ENCODE measurements at regions not wholly inside any gene's neighbourhood (a gene's known extent, or its start where the extent isn't known, plus 50 kb on each side); places are given as distances from the start of the nearest gene placed in this dataset.

GRCh38 chr13:106350208-106350607, 185.3 kb downstream of the EFNB2 start:
- intact Hi-C loops (cut with DNase I): no loop called here
- no peak overlapping the region for H3K27ac ChIP-seq
- no peaks in the 10 kb centered on the region for H3K4me1 ChIP-seq (replicated peaks in 1 of 2)
- H3K36me3 ChIP-seq (replicated peaks in 1 of 2): no peaks in the 10 kb centered on the region
- TF ChIP-seq CTCF (IDR thresholded peaks at IDR 0.05): no peak
- TF ChIP-seq POLR2A (IDR thresholded peaks at IDR 0.05): no peak
- no peak for DNase-seq
- peaks cover 17% of the 10 kb centered on the region for H3K27me3 ChIP-seq
- H3K4me3 ChIP-seq: no peak overlapping the region
- WGBS, 4 donors: 59 to 65% (median 60%) methylated on average over 4 of the region's 4 CpGs
- H3K9me3 ChIP-seq (replicated peaks in 1 of 3): no peaks in the 10 kb centered on the region

GRCh38 chr13:106349080-106349931, 186.2 kb downstream of the EFNB2 start:
- Histone ChIP-seq H3K4me3 (no peak overlapping the region), H3K9me3 (replicated peaks in 1 of 3) (no peaks in the 10 kb centered on the region), H3K4me1 (replicated peaks in 1 of 2) (no peaks in the 10 kb centered on the region), H3K27me3 (peaks cover 17% of the 10 kb centered on the region), H3K27ac (no peak overlapping the region), H3K36me3 (replicated peaks in 1 of 2) (no peaks in the 10 kb centered on the region)
- 6 to 10% (median 6%) methylated on average over 18 to 30 of the region's 30 CpGs for whole genome bisulfite sequencing, 4 donors
- intact Hi-C loops (cut with DNase I): no loop called here
- no peak for DNase-seq
- TF ChIP-seq POLR2A (IDR thresholded peaks at IDR 0.05) (no peak), CTCF (IDR thresholded peaks at IDR 0.05) (no peak)

GRCh38 chr13:106348075-106348840, 187.2 kb downstream of the EFNB2 start:
- Histone ChIP-seq H3K27ac (no peak overlapping the region), H3K36me3 (replicated peaks in 1 of 2) (no peaks in the 10 kb centered on the region), H3K4me3 (no peak overlapping the region), H3K4me1 (replicated peaks in 1 of 2) (no peaks in the 10 kb centered on the region), H3K9me3 (replicated peaks in 1 of 3) (no peaks in the 10 kb centered on the region), H3K27me3 (peaks cover 17% of the 10 kb centered on the region)
- TF ChIP-seq POLR2A (IDR thresholded peaks at IDR 0.05): no peak
- no peak for TF ChIP-seq CTCF (IDR thresholded peaks at IDR 0.05)
- WGBS, 4 donors: 63 to 68% (median 65%) methylated on average over 6 of the region's 6 CpGs
- DNase-seq: no peak
- intact Hi-C loops (cut with DNase I): no loop called here

GRCh38 chr13:106344342-106344741, 191.1 kb downstream of the EFNB2 start:
- H3K4me3 ChIP-seq: no peak overlapping the region
- peaks cover 3% of the 10 kb centered on the region for H3K27me3 ChIP-seq
- H3K9me3 ChIP-seq (replicated peaks in 1 of 3): peaks cover 0 to 6% (median 0%) of the 10 kb centered on the region in 3 donors
- no peak for DNase-seq
- H3K36me3 ChIP-seq (replicated peaks in 1 of 2): no peaks in the 10 kb centered on the region
- no peak overlapping the region for H3K27ac ChIP-seq
- TF ChIP-seq POLR2A (IDR thresholded peaks at IDR 0.05) (no peak), CTCF (IDR thresholded peaks at IDR 0.05) (no peak)
- H3K4me1 ChIP-seq (replicated peaks in 1 of 2): no peaks in the 10 kb centered on the region
- intact Hi-C loops (cut with DNase I): no loop called here
- 86 to 96% (median 92%) methylated on average over 2 of the region's 2 CpGs for WGBS, 4 donors
